ENCODE measurements at regions not wholly inside any gene's neighbourhood (a gene's known extent, or its start where the extent isn't known, plus 50 kb on each side); places are given as distances from the start of the nearest gene placed in this dataset.

DNA sequence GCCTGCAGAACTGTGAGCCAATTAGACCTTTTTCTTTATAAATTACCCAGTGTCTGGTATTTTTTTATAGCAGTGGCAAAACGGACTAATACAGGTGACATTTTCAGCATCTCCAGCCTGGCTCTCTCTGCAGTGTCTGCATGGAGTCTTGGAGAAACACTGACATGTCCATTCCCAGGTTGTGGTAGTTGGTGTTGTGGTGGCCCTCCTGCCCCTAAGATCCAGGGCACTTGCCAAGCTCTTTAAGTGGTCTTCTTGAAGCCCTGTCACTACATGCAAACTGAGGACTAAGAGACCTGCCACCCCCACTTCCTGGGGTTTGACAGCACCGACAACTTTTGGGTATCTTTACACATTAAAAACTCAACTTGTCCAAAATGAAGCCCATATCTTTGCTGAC lies 419.4 kb downstream of the NPHP4 start:
- TF ChIP-seq, protein P1, sequence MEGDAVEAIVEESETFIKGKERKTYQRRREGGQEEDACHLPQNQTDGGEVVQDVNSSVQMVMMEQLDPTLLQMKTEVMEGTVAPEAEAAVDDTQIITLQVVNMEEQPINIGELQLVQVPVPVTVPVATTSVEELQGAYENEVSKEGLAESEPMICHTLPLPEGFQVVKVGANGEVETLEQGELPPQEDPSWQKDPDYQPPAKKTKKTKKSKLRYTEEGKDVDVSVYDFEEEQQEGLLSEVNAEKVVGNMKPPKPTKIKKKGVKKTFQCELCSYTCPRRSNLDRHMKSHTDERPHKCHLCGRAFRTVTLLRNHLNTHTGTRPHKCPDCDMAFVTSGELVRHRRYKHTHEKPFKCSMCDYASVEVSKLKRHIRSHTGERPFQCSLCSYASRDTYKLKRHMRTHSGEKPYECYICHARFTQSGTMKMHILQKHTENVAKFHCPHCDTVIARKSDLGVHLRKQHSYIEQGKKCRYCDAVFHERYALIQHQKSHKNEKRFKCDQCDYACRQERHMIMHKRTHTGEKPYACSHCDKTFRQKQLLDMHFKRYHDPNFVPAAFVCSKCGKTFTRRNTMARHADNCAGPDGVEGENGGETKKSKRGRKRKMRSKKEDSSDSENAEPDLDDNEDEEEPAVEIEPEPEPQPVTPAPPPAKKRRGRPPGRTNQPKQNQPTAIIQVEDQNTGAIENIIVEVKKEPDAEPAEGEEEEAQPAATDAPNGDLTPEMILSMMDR (IDR thresholded peaks at IDR 0.05; ENCODE audit: low read depth, low read length, poor library complexity, severe bottlenecking): no peak
- no peak for TF ChIP-seq EZH2phosphoT487 (IDR thresholded peaks at IDR 0.05; ENCODE audit: borderline replicate concordance, low read length)

Data from DOHH2 (cell line).